Stimulated activated CD4-positive, alpha-beta T cell treated with anti-CD3 and anti-CD28 coated beads, Interleukin-2, amount 100 ng/mL, for 4 hours (primary cell): ENCODE measurements at regions not wholly inside any gene's neighbourhood (a gene's known extent, or its start where the extent isn't known, plus 50 kb on each side); places are given as distances from the start of the nearest gene placed in this dataset.

Source experiments
- DNase-seq: peaks from one replicate; pipeline ENCODE4 v3.0.0-alpha.2; 2020; ENCODE audit warnings: low read depth

DNA sequence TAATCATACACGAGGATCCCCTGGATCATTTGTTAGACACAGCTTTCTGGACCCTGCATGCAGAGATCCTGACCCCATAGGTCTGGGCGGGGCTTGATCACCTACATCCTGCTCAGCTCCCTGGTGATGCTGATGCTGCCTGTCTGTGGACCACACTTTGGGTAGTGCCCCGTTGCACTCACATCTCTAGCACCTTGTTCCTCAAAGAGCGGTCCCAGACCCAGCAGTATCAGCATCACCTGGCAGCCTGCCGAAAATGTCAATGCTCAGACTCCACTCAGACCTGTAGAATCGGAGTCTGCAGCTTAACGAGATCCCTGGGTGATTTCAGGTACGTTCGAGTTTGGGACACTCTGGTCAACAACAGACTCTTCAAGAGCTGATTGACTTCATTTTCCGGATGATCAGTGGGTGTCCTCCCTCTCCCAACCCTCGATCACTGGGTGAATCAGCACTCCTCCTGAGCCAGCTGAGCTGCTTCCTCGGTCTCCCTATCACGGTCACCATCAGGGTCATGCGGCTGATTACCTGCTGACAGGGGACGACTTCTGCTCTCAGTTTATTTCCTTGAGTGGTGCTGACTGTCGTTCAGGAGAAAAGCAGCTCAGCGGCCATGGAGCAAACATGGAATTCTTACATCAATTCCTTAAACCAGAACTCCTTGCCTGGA, 150.6 kb upstream of the RAB12 start:
- DNase-seq = no peak

DNA sequence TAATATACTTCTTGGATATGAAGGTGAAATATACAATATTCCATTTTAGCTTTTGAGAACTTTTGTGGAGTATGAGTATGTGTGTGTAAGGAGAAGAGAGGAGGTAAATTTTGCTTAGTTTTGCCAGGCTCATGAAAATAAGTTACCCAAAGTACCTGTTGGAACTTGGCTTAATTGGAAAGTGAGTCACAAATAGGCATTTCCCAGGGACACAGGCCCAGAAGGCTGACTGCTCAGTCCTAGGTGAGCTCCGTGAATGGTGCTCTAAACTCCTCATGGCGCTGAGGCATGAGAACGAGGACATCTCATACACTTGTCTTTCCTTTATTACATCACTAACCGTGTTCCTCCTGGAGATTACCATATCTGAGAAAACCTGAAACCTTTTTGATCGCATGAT, 148.5 kb upstream of the RAB12 start:
- no peak for DNase-seq

DNA sequence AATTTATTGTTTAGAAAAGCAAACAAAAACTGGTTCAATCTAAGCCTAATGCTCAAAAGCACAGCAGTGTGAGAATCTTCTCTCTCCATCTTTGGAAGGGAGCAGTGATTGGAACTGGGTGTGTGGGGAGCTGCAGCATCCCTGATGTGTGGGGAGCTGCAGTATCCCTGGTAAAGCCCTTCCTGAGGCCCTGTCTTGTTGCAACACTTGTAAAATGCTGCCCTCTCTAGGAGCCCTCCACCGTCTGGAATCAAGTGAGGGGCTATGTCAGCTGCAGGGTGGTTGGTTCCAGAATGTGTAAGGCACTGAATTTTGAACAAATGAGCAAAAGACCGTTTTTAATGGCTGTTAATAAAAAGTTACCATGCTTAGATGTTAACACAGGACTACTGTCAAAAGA, 147.7 kb upstream of the RAB12 start:
- no peak for DNase-seq

DNA sequence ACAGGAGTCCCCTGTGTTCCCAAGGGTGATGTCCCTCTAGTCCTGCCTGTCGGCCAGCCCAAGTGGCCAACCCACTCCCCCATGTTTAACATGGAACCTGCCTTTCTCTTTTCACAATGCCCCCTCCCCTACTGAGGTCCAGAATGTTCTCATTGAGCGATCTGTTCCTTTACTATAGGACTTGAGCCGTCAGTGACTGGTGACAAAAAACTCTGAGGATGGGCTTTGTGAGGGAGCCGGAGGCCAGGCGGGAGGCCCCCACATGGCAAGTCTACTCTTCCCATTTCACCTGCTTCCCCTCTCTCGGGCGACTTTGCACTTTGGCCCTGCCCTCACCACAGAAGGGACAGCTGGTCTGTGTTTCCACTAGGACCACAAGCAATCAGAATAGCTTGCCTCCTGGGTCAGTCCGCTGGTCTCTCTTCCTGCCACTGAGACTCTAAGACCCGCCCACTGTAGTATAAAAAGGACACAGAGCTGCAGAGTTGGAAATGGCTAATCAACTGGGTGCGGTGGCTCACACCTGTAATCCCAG, 146.5 kb upstream of the RAB12 start:
- DNase-seq = no peak

DNA sequence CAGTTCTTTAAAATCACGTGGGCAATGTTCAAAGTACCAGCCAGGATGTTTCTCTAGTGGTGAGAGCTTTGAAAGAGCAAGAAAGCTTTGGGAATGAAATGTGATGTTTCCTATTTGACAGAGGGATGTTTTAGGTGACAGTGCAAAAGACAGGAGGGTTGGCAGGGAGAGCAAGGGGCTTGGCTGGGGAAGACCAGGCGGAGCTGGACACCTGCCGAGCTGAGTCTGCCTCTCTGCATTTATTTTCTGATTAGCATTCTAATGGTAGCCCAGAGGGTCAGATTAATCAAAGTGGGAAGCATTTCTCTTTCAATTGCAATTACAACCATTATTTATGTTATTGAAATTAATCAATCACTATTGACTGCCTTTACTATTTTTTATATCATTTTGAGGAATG, 145.4 kb upstream of the RAB12 start:
- no peak for DNase-seq

DNA sequence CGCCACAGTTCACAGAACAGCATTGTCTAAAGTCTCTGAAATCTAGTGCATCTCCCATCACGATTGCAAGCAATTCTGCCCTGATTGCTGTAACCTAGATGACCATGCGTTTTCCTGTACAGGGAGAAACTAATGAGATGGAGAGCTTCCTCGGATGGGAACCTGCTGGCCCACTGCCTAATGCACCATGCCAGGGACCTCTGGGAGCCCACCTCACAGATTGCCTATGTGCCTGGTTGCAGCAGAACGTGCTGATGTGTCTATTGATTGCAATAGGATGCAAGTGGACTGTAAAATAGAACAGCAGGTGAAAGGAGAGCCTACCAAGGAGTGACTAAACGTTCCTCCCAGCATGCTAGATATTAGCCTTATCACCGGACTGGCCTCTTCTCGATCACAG, 141.0 kb upstream of the RAB12 start:
- no peak for DNase-seq

DNA sequence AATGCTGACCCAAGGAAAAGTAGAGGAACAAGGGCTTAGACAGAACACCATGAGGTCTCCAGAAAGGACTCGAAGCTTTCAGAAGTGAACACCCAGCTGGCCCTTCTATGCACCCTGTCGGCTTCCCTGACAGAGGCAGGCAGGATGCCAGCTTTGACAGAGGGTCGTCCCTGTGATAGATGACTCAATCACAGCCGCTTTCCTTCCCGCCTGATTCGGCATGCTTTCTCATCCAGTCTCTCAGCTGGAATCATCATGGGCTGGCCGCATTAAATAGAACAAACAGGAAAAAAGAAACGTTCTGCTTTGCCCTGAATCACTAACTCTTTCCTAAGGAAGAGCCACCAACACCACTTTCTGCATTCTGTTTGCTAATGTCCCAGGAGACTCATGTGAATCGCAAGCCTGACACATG, 140.3 kb upstream of the RAB12 start:
- DNase-seq = no peak

DNA sequence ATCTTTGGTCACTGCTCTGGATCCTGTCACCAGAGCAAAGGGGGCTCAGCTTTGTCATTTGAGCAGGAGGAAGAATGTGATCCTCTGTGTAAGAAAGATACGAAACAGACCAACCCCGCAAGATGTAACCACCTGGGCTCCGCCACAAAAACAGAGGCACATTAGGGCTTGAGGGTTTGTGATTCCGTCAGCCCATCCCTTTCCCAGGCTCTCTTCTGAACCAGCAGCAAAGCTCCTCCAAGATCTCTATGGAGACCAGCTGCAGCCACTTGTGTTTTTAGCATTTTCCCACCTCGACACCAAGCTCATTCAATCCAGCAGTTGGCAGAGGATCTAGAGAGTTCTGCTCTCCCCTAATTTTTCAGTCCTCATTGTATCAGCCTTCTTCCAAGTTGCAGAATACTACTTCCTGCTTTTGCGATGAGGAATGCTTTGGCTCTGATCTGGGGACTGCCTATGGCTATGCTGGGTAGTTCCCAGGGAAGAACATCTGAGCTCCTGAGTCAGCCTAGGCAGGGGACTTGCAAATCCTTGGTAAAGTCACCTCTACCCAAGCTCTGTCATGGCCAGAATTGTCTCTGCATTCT, 139.6 kb upstream of the RAB12 start:
- no peak for DNase-seq

DNA sequence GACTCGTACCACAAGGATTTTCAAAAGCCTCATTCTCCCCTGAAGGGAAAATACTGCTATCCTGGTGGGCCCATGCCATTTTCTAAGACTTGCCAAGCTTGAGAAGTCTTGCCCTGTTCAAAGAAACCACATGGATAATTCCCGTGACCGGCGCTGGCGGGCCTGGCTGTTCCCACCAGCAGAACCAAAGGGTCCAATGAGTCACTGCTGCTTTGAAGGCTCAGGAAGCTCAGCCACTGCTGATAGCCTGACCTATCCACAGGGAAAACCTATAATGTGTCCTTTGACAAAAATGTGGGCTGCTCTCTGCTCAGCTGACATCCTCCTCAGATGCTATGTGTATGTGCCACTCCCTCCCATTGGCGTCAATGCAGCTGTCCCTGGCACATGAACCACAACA, 137.9 kb upstream of the RAB12 start:
- no peak for DNase-seq

DNA sequence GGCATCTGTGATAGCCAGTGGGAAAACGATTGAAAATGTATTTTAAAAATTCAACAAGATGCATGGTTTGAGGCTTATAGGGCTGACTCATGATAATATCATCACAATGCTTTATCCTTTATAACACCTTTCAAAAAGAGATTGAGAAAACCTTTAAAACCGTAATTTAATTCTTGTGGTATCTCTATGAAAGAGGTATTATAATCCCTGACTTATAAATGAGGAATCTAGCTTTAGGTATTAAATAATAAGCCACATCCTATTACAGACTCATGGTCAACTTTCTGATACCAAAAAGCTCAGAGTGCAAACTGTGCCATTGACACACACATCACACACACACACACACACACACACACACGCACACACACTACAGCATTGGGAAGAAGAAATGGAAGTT, 134.6 kb upstream of the RAB12 start:
- DNase-seq = no peak

DNA sequence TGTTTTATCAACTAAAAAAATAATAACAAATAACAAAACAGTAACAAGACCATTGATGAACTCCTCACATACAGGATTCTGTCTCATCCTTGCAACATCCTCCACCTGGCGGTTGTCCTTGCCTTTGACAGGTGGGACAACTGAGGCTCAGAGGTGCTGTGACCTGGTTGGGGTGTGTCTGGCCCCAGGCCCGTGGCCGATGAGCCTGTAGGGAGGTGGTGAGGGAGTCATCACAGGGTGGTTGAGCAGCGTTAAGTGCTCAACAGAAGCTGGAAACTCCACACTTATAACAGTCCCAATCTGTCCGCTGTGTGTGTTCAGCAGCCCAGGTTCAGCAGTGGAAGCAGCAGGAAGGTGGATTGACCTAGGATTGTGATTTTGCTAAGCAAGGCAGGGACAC, 131.6 kb upstream of the RAB12 start:
- no peak for DNase-seq

DNA sequence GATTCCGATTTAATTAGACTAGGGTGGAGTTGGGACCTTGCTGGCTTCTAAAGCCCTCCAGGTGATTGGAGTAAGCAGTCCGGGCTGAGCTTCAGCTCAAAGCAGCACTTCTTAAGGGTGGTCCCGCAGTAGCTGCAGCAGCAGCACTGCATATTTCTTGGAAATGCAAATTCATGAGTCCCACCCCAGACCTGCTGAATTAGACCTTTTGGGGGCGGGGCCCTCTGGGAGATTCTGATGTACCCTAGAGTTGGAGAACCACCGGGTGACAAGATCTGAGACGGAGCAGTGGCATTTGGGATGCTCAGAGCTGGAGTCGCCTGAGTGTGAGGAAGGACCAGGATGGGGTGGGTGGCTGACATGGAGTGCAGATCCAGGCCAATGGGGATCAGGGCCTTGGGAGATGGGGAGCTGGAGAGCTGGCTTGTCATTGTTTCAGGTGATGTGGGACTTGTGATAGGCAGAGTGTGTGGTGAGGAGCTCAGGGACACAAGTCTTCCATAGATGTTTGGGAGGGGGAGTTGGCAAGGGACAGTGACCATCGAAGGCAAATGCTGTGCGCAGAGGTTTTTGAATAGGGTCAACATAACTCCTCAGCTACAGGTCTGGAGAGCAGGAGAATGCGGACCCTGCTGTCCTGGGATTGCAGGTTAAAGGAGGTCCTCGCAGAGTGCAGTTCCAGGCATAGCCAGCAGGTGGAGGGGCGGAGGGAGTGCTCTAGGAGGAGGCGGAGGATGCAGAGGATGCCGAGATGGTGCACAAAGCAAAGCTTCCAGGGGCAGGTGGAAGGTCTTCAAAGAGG, 130.9 kb upstream of the RAB12 start:
- peak; percentile 9 for DNase-seq

DNA sequence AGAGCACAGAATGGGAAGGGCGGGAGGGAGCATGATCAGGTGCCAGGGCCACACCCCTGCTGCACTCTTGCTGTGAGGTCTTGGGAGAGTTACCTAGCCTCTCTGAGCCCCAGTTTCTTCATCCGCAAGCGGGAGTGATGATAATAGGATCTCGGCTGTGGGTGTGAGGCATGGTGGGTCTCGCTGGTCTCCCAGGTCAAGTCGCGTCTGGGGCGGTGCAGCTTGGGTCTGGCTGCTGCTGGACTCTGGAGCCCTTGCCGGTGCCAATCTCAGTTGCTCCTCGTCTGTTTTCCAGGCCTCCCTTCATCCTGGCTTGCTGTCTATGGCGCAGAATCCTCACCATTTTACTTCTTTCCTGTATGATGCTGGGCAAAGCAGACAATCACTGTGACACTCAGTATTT, 130.3 kb upstream of the RAB12 start:
- no peak for DNase-seq

DNA sequence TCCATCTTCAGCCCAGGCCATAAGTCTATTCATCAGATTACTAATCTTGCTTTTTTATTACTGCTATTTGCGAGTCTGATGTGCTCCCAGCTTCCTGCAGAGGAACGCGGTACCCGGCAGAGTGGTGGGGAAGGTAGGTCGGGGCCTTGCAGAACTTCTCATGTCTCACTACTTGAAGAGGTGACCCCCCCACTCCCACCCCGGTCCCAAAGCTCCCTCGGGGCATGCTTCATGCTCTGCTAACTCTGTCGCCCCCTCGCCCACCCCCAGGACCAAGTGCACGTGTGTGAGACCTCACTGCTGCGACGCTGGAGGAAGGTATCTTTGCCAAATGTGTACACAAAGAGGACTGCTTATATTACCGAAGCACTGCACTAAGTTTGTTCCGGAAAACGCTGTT, 129.4 kb upstream of the RAB12 start:
- DNase-seq = no peak

DNA sequence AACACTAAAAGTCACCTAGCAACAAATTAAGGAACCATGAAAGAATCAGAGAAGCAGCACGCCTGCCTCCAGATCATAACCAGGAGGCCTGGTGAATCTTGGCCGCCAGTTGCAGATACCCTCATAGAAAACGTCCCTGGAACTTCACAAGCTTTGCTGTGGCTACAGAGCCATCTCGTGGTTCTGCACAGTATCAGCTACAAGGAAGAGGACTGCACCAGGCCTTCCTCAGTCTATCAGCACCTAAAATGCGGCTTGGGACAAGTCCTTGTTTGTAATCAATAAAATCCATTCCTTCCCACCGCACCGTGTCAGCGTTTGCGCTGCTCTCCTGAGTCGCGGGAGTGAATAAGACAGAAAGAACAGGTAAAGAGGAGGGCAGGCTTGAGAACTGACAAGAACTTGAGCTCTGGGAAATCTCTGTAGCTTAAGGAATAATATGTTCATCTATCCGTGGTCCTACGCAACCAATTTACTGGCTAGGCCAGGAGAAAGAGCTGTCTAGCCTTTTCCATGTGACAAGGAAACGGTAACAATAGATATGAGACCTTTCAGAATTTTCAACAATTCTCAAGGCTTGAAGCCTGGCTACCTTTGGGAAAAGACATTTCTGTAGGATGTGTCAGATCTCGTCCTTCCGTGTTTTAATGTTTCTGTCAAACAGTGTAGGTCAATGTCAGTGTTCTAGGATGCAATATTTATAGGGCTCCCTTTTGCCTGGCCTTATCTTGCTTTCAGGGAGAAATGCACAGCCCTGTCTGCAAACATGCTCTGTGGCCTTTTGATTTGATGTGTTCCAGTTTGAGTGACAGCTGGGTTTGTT, 128.5 kb upstream of the RAB12 start:
- DNase-seq = no peak

DNA sequence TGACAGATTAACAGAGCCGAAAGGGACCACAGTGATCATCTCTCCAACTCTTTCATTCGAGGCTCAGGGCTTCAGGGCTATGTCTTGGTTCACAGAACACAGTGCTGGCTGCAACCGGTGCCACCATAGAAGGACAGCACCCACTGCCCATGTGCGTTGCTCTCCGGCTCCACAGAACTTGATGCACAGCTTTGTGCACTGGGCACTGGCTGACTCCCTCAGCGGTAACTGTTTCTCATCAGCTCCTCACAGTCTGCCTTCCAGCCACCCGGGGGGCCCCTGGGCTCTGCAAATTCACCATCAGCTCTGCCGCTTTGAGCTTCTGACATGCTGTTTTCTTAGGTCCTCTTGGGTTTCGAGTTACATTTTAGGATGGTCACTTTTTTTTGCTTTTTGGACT, 124.3 kb upstream of the RAB12 start:
- DNase-seq = no peak

DNA sequence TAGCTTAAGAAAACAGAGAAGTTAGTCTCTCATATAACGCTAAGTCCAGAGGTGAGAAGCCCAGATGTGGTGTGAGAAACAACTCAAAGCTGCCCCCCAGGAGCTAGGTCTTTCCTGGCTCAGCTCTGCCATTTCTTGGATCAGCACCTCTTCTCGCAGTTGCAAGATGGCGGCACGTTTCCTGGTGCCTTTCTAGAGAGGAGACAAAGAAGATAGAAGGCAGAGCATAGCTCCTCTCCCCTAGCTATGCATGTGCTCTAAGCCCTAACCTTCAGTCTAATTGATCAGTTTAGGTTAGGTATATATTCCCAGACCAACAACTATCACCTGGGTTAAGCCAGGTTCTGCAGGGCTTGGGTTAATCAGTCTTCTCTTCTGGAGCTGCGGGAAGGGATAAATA, 119.5 kb upstream of the RAB12 start:
- no peak for DNase-seq

DNA sequence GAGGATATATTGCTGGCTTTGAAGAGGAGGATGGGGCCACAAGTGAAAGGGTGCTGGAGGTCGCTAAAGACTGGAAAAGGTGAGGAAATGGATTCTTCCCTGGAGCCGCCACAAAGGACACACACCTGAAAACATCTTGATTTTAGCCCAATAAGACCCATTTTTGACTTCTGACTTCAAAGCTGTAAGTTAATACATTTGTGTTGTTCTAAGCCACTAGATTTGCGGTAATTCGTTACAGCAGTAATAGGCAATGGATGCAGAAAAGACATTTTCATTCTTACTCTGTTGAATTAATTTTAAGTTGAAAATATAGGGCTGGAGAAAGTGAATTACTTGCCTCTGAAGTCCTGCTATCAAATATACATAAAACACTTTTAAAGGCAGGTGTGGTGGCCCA, 117.7 kb upstream of the RAB12 start:
- DNase-seq = no peak

DNA sequence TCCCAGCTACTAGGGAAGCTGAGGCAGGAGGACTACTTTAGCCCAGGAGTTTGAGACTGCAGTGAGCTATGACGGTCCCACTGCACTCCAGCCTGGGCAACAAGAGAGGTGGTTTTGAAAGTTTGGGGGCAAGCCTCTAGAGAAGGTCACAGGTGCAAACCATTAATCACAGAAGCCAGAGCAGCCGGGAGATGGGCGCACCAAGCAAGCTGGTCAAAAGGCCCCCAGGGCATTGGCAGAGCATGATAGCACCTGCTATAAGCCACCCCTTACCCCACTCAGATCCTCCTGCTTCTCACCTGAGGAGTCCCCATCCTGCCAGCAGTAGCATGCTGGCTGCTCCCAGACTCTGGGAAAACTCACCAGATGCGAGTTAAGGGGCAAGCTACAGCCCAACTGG, 116.1 kb upstream of the RAB12 start:
- DNase-seq = no peak

DNA sequence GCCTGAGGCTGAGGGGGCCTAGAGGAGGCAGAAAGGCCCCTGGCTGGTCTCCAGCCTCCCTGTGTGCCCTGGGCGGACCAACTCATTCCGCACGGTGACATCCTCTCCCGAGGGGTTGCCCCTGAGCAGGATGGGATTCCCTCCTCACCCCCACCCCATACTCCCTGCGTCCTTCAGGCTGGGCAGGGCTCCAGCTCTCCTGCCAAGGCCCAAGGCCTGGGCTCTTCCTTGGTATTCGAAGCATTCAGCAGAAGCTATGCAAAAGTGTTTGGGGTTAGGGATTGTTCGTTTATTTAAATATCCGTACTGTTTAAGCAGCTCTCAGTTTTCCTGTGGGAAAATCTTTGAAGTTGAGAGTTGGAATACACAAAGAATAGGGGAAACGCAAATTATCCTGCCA, 113.1 kb upstream of the RAB12 start:
- DNase-seq = no peak

DNA sequence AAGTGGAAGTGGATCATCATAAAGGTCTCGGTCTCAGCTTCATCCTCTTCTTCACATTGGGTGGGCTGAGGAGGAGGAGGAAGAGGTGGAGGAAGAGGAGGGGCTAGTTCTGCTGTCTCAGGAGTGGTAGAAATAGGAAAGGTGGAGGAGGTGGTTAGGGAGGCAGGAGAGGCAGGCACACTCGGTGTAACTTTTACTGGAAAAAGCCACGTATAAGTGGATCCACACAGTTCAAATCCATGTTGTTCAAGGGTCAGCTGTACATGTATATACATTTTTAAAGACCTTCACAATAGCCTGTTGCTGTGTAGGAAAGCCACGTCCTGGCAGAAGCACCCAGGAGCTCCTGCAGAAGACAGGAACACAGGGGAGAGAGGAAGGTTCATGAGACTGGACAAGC, 110.3 kb upstream of the RAB12 start:
- no peak for DNase-seq
